ENCODE measurements at regions not wholly inside any gene's neighbourhood (a gene's known extent, or its start where the extent isn't known, plus 50 kb on each side); places are given as distances from the start of the nearest gene placed in this dataset.

GRCh38 chr4:156676116-156676851 lies 295.3 kb downstream of the PDGFC start:
- WGBS (ENCODE audit: insufficient coverage): 92% methylated on average over 2 of the region's 3 CpGs
- Histone ChIP-seq H3K27ac (ENCODE audit: low read length) (no peak overlapping the region), H3K9me3 (replicated peaks; ENCODE audit: control insufficient read depth, low read depth, low read length) (no peaks in the 10 kb centered on the region), H3K27me3 (ENCODE audit: control insufficient read depth, insufficient read depth, low read length) (no peaks in the 10 kb centered on the region), H3K4me3 (ENCODE audit: low read length) (no peak overlapping the region), H3K36me3 (ENCODE audit: control insufficient read depth, insufficient read depth, low read length) (no peaks in the 10 kb centered on the region), H3K4me1 (ENCODE audit: control insufficient read depth, insufficient read depth, low read length) (peaks cover 7% of the 10 kb centered on the region)
- peak; percentile 56 for DNase-seq

GRCh38 chr4:156673483-156673882 lies 298.1 kb downstream of the PDGFC start:
- H3K4me1 ChIP-seq (ENCODE audit: control insufficient read depth, insufficient read depth, low read length): peaks cover 7% of the 10 kb centered on the region
- no peaks in the 10 kb centered on the region for H3K27me3 ChIP-seq (ENCODE audit: control insufficient read depth, insufficient read depth, low read length)
- H3K36me3 ChIP-seq (ENCODE audit: control insufficient read depth, insufficient read depth, low read length): no peaks in the 10 kb centered on the region
- H3K27ac ChIP-seq (ENCODE audit: low read length): no peak overlapping the region
- no peak for DNase-seq
- H3K9me3 ChIP-seq (replicated peaks; ENCODE audit: control insufficient read depth, low read depth, low read length): no peaks in the 10 kb centered on the region
- H3K4me3 ChIP-seq (ENCODE audit: low read length): no peak overlapping the region
- no CpG with 5 or more reads among the region's 4 CpGs for WGBS (ENCODE audit: insufficient coverage)

- no peaks in the 10 kb centered on the region for H3K27me3 ChIP-seq (ENCODE audit: control insufficient read depth, insufficient read depth, low read length)
- H3K9me3 ChIP-seq (replicated peaks; ENCODE audit: control insufficient read depth, low read depth, low read length): no peaks in the 10 kb centered on the region
- no peak overlapping the region for H3K4me3 ChIP-seq (ENCODE audit: low read length)
- peaks cover 7% of the 10 kb centered on the region for H3K4me1 ChIP-seq (ENCODE audit: control insufficient read depth, insufficient read depth, low read length)
- no peaks in the 10 kb centered on the region for H3K36me3 ChIP-seq (ENCODE audit: control insufficient read depth, insufficient read depth, low read length)
- 29% methylated on average over 2 of the region's 6 CpGs for WGBS (ENCODE audit: insufficient coverage)
- H3K27ac ChIP-seq (ENCODE audit: low read length): peak overlapping the region; percentile 16
- peak; percentile 75 for DNase-seq
Measured at GRCh38 chr4:156672492-156673305, 298.9 kb downstream of the PDGFC start.

- H3K27ac ChIP-seq (ENCODE audit: low read length): no peak overlapping the region
- H3K4me1 ChIP-seq (ENCODE audit: control insufficient read depth, insufficient read depth, low read length): no peaks in the 10 kb centered on the region
- H3K9me3 ChIP-seq (replicated peaks; ENCODE audit: control insufficient read depth, low read depth, low read length): no peaks in the 10 kb centered on the region
- WGBS (ENCODE audit: insufficient coverage): no CpG with 5 or more reads among the region's 3 CpGs
- H3K27me3 ChIP-seq (ENCODE audit: control insufficient read depth, insufficient read depth, low read length): no peaks in the 10 kb centered on the region
- H3K4me3 ChIP-seq (ENCODE audit: low read length): no peak overlapping the region
- no peaks in the 10 kb centered on the region for H3K36me3 ChIP-seq (ENCODE audit: control insufficient read depth, insufficient read depth, low read length)
- no peak for DNase-seq
Measured at GRCh38 chr4:156665780-156666366, 305.7 kb downstream of the PDGFC start.

GRCh38 chr4:156663663-156664062 lies 307.9 kb downstream of the PDGFC start:
- DNase-seq: no peak
- Histone ChIP-seq H3K9me3 (replicated peaks; ENCODE audit: control insufficient read depth, low read depth, low read length) (no peaks in the 10 kb centered on the region), H3K4me1 (ENCODE audit: control insufficient read depth, insufficient read depth, low read length) (peaks cover 2% of the 10 kb centered on the region), H3K27ac (ENCODE audit: low read length) (no peak overlapping the region), H3K27me3 (ENCODE audit: control insufficient read depth, insufficient read depth, low read length) (no peaks in the 10 kb centered on the region), H3K4me3 (ENCODE audit: low read length) (no peak overlapping the region), H3K36me3 (ENCODE audit: control insufficient read depth, insufficient read depth, low read length) (no peaks in the 10 kb centered on the region)
- WGBS (ENCODE audit: insufficient coverage): no CpG with 5 or more reads among the region's 1 CpG

GRCh38 chr4:156662921-156663320 lies 308.7 kb downstream of the PDGFC start:
- DNase-seq: no peak
- no CpG with 5 or more reads among the region's 1 CpG for WGBS (ENCODE audit: insufficient coverage)
- H3K4me3 ChIP-seq (ENCODE audit: low read length): no peak overlapping the region
- H3K27me3 ChIP-seq (ENCODE audit: control insufficient read depth, insufficient read depth, low read length): no peaks in the 10 kb centered on the region
- no peaks in the 10 kb centered on the region for H3K36me3 ChIP-seq (ENCODE audit: control insufficient read depth, insufficient read depth, low read length)
- no peaks in the 10 kb centered on the region for H3K9me3 ChIP-seq (replicated peaks; ENCODE audit: control insufficient read depth, low read depth, low read length)
- no peak overlapping the region for H3K27ac ChIP-seq (ENCODE audit: low read length)
- H3K4me1 ChIP-seq (ENCODE audit: control insufficient read depth, insufficient read depth, low read length): peaks cover 2% of the 10 kb centered on the region

GRCh38 chr4:156661555-156661954 lies 310.0 kb downstream of the PDGFC start:
- Histone ChIP-seq H3K9me3 (replicated peaks; ENCODE audit: control insufficient read depth, low read depth, low read length) (no peaks in the 10 kb centered on the region), H3K27ac (ENCODE audit: low read length) (no peak overlapping the region), H3K4me1 (ENCODE audit: control insufficient read depth, insufficient read depth, low read length) (peaks cover 2% of the 10 kb centered on the region), H3K36me3 (ENCODE audit: control insufficient read depth, insufficient read depth, low read length) (no peaks in the 10 kb centered on the region), H3K27me3 (ENCODE audit: control insufficient read depth, insufficient read depth, low read length) (no peaks in the 10 kb centered on the region), H3K4me3 (ENCODE audit: low read length) (no peak overlapping the region)
- WGBS (ENCODE audit: insufficient coverage): no CpG with 5 or more reads among the region's 1 CpG
- no peak for DNase-seq

GRCh38 chr4:156660465-156660864 lies 311.1 kb downstream of the PDGFC start:
- H3K36me3 ChIP-seq (ENCODE audit: control insufficient read depth, insufficient read depth, low read length): no peaks in the 10 kb centered on the region
- H3K9me3 ChIP-seq (replicated peaks; ENCODE audit: control insufficient read depth, low read depth, low read length): no peaks in the 10 kb centered on the region
- H3K4me1 ChIP-seq (ENCODE audit: control insufficient read depth, insufficient read depth, low read length): peaks cover 2% of the 10 kb centered on the region
- DNase-seq: peak; percentile 83
- no peak overlapping the region for H3K27ac ChIP-seq (ENCODE audit: low read length)
- no peak overlapping the region for H3K4me3 ChIP-seq (ENCODE audit: low read length)
- WGBS (ENCODE audit: insufficient coverage): no CpG with 5 or more reads among the region's 2 CpGs
- no peaks in the 10 kb centered on the region for H3K27me3 ChIP-seq (ENCODE audit: control insufficient read depth, insufficient read depth, low read length)

GRCh38 chr4:156659983-156660382 lies 311.6 kb downstream of the PDGFC start:
- no peaks in the 10 kb centered on the region for H3K27me3 ChIP-seq (ENCODE audit: control insufficient read depth, insufficient read depth, low read length)
- WGBS (ENCODE audit: insufficient coverage): no CpG with 5 or more reads among the region's 3 CpGs

GRCh38 chr4:156659570-156659969 lies 312.0 kb downstream of the PDGFC start:
- Histone ChIP-seq H3K36me3 (ENCODE audit: control insufficient read depth, insufficient read depth, low read length) (no peaks in the 10 kb centered on the region), H3K27ac (ENCODE audit: low read length) (no peak overlapping the region), H3K4me3 (ENCODE audit: low read length) (no peak overlapping the region), H3K9me3 (replicated peaks; ENCODE audit: control insufficient read depth, low read depth, low read length) (no peaks in the 10 kb centered on the region), H3K4me1 (ENCODE audit: control insufficient read depth, insufficient read depth, low read length) (peaks cover 2% of the 10 kb centered on the region), H3K27me3 (ENCODE audit: control insufficient read depth, insufficient read depth, low read length) (no peaks in the 10 kb centered on the region)
- no peak for DNase-seq
- no CpG with 5 or more reads among the region's 2 CpGs for WGBS (ENCODE audit: insufficient coverage)

More at GRCh38 chr4:156659983-156660382, 311.6 kb downstream of the PDGFC start:
- H3K27ac ChIP-seq (ENCODE audit: low read length): no peak overlapping the region
- no peak overlapping the region for H3K4me3 ChIP-seq (ENCODE audit: low read length)
- no peaks in the 10 kb centered on the region for H3K36me3 ChIP-seq (ENCODE audit: control insufficient read depth, insufficient read depth, low read length)
- peaks cover 2% of the 10 kb centered on the region for H3K4me1 ChIP-seq (ENCODE audit: control insufficient read depth, insufficient read depth, low read length)
- no peak for DNase-seq
- no peaks in the 10 kb centered on the region for H3K9me3 ChIP-seq (replicated peaks; ENCODE audit: control insufficient read depth, low read depth, low read length)

Data from muscle of leg (tissue), 3 donors.